ENCODE measurements at regions not wholly inside any gene's neighbourhood (a gene's known extent, or its start where the extent isn't known, plus 50 kb on each side); places are given as distances from the start of the nearest gene placed in this dataset.

- TF ChIP-seq CTCF (IDR thresholded peaks at IDR 0.05), result no peak
- no peak for TF ChIP-seq POLR2A (IDR thresholded peaks at IDR 0.05)
Observed at GRCh38 chr6:77263003-77263402, 200.3 kb downstream of the HTR1B start.
